ENCODE measurements at regions not wholly inside any gene's neighbourhood (a gene's known extent, or its start where the extent isn't known, plus 50 kb on each side); places are given as distances from the start of the nearest gene placed in this dataset.

GRCh38 chr3:194935061-194935460 lies 249.4 kb downstream of the FAM43A start (continued):
- TF ChIP-seq GLMP (CRISPR knock-in tag; IDR thresholded peaks at IDR 0.05; ENCODE audit: borderline replicate concordance) = no peak
- no peak for TF ChIP-seq PBX2 (CRISPR knock-in tag; IDR thresholded peaks at IDR 0.05)
- no peak for TF ChIP-seq MAX (IDR thresholded peaks at IDR 0.05)
- no peak for TF ChIP-seq SMAD1 (CRISPR knock-in tag; IDR thresholded peaks at IDR 0.05; ENCODE audit: borderline replicate concordance, low read depth)

GRCh38 chr3:194935632-194936470 lies 250.2 kb downstream of the FAM43A start:
- FAIRE-seq (no peak), ATAC-seq (no peak), DNase-seq (ENCODE audit: low spot score) (no peak)
- CTCF ChIA-PET (ENCODE audit: low intra/inter-chr PET ratio, low total read pairs) = no interaction called here
- Histone ChIP-seq H3K79me2 (ENCODE audit: insufficient read depth, low read length) (no peaks in the 10 kb centered on the region), H4K20me1 (ENCODE audit: insufficient read depth, low read length) (no peaks in the 10 kb centered on the region), H3K36me3 (replicated peaks in 1 of 2; ENCODE audit: control insufficient read depth in 1 of 2, insufficient read depth in 2 of 2, low read length in 2 of 2) (no peaks in the 10 kb centered on the region), H3K4me1 (ENCODE audit: insufficient read depth, low read length) (peaks cover 8% of the 10 kb centered on the region), H2AFZ (ENCODE audit: low read length) (no peak overlapping the region), H3K4me2 (ENCODE audit: low read depth, low read length) (no peak overlapping the region), H3K27ac (ENCODE audit: extremely low read length, insufficient read depth, low read length) (no peak overlapping the region), H3K9ac (ENCODE audit: insufficient read depth, low read depth, low read length) (no peak overlapping the region), H3K4me3 (replicated peaks in 1 of 3; ENCODE audit: insufficient read depth in 1 of 3, low read depth in 2 of 3, low read length in 3 of 3) (no peak overlapping the region), H3K27me3 (ENCODE audit: control insufficient read depth in 1 of 2, insufficient read depth in 2 of 2, low read length in 2 of 2) (peaks cover 0 to 51% of the 10 kb centered on the region in 2 experiments; a peak in 3 of 5 replicates), H3K9me3 (ENCODE audit: low read length) (no peaks in the 10 kb centered on the region; the same call in 1 of the 2 replicates)
- POLR2A ChIA-PET = no interaction called here
- intact Hi-C loops (cut with micrococcal nuclease; ENCODE audit: unreplicated experiment) = no loop called here
- WGBS (ENCODE audit: low lambda C conversion rate) = 24% methylated on average over 10 of the region's 10 CpGs
- TF ChIP-seq ATRX (CRISPR knock-in tag; IDR thresholded peaks at IDR 0.05; ENCODE audit: borderline replicate concordance) (no peak), PLRG1 (conservative IDR thresholded peaks at IDR 0.05) (no peak), ZSCAN30 (CRISPR knock-in tag; IDR thresholded peaks at IDR 0.05) (no peak), ZNF280B (CRISPR knock-in tag; IDR thresholded peaks at IDR 0.05; ENCODE audit: borderline replicate concordance) (no peak), JUND (CRISPR knock-in tag; IDR thresholded peaks at IDR 0.05) (no peak), ZFP91 (CRISPR knock-in tag; IDR thresholded peaks at IDR 0.05; ENCODE audit: borderline replicate concordance) (no peak), ZNF230 (CRISPR knock-in tag; IDR thresholded peaks at IDR 0.05) (no peak), SNAI1 (CRISPR knock-in tag; IDR thresholded peaks at IDR 0.05; ENCODE audit: borderline replicate concordance) (no peak), ZNF296 (CRISPR knock-in tag; conservative IDR thresholded peaks at IDR 0.05) (no peak)
- in situ Hi-C loops (cut with HindIII; ENCODE audit: extremely low pct_ligation_motif_present, low pct_unique_long_range_greater_than_20kb) = no loop called here
- BruUV-seq (replicated peaks) = no TSS peak
